ENCODE measurements at regions not wholly inside any gene's neighbourhood (a gene's known extent, or its start where the extent isn't known, plus 50 kb on each side); places are given as distances from the start of the nearest gene placed in this dataset.

GRCh38 chr17:37833237-37833859, 88.5 kb upstream of the HNF1B start:
- dilution Hi-C loops (cut with HindIII; ENCODE audit: low sequenced_read_pairs, unreplicated experiment): no loop called here
- no peak for ATAC-seq (ENCODE audit: low read depth)
- WGBS, 2 experiments (ENCODE audit: extremely low coverage in 2 of 2, insufficient read length in 1 of 2): 80% methylated on average over 1 of the region's 11 CpGs; no CpG with 5 or more reads in 1 of the 2 experiments

More at GRCh38 chr17:37833237-37833859, 88.5 kb upstream of the HNF1B start:
- Histone ChIP-seq H2BK20ac (ENCODE audit: low read depth, low read length) (no peak overlapping the region), H3K27me3 (ENCODE audit: control insufficient read depth, insufficient read depth, low read length) (peaks cover 8% of the 10 kb centered on the region), H4K8ac (ENCODE audit: low read depth in 2 of 2, low read length in 2 of 2) (no peak overlapping the region), H3K4me1 (ENCODE audit: control insufficient read depth, insufficient read depth, low read length) (peaks cover 9% of the 10 kb centered on the region), H3K4me2 (ENCODE audit: low read depth, low read length) (no peak overlapping the region), H3K4me3 (ENCODE audit: insufficient read depth, low read depth, low read length) (no peak overlapping the region), H3K36me3 (ENCODE audit: control insufficient read depth, insufficient read depth, low read length) (no peaks in the 10 kb centered on the region), H2AK9ac (replicated peaks; ENCODE audit: low read depth, low read length, poor library complexity) (no peak overlapping the region), H2BK5ac (ENCODE audit: low read depth, low read length, poor library complexity, severe bottlenecking) (no peak overlapping the region), H4K20me1 (ENCODE audit: insufficient read depth, low read length) (no peaks in the 10 kb centered on the region), H3K9ac (ENCODE audit: low read depth, low read length) (no peak overlapping the region), H3K27ac (ENCODE audit: insufficient read depth, low read length) (no peak overlapping the region), H3K14ac (replicated peaks; ENCODE audit: low read depth, low read length) (no peak overlapping the region), H2AFZ (replicated peaks; ENCODE audit: low read length, poor library complexity) (no peak overlapping the region), H3K4ac (ENCODE audit: low read depth, low read length) (no peak overlapping the region), H3K9me1 (ENCODE audit: insufficient read depth, low read length) (peaks cover 12% of the 10 kb centered on the region), H2BK120ac (ENCODE audit: low read depth, low read length) (no peak overlapping the region), H2AK5ac (ENCODE audit: low read depth, low read length) (no peak overlapping the region), H4K91ac (ENCODE audit: insufficient read depth, low read depth, low read length) (no peak overlapping the region), H4K5ac (ENCODE audit: low read depth, low read length) (no peak overlapping the region), H3K9me3 (ENCODE audit: control insufficient read depth, insufficient read depth, low read length) (no peaks in the 10 kb centered on the region), H3K23ac (ENCODE audit: low read depth, low read length) (no peak overlapping the region), H3K18ac (ENCODE audit: low read depth, low read length) (no peak overlapping the region), H2BK15ac (ENCODE audit: low read depth, low read length) (no peak overlapping the region), H3K79me1 (ENCODE audit: low read depth in 1 of 2, low read length in 2 of 2) (no peaks in the 10 kb centered on the region), H3K56ac (ENCODE audit: extremely low read depth, insufficient read depth, low read length) (no peak overlapping the region)
- no TSS peak for BruUV-seq (replicated peaks)
- DNase-seq: no peak
- CTCF ChIA-PET: no interaction called here
- POLR2A ChIA-PET (ENCODE audit: unreplicated experiment): no interaction called here
- intact Hi-C loops (cut with micrococcal nuclease) (no loop called here), in situ Hi-C loops (cut with MboI; ENCODE audit: low sequenced_read_pairs) (no loop called here)
- no peak for TF ChIP-seq CHD1 (IDR thresholded peaks at IDR 0.05; ENCODE audit: low read depth, low read length)
- TF ChIP-seq, protein P1, sequence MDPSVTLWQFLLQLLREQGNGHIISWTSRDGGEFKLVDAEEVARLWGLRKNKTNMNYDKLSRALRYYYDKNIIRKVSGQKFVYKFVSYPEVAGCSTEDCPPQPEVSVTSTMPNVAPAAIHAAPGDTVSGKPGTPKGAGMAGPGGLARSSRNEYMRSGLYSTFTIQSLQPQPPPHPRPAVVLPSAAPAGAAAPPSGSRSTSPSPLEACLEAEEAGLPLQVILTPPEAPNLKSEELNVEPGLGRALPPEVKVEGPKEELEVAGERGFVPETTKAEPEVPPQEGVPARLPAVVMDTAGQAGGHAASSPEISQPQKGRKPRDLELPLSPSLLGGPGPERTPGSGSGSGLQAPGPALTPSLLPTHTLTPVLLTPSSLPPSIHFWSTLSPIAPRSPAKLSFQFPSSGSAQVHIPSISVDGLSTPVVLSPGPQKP (IDR thresholded peaks at IDR 0.05; ENCODE audit: borderline replicate concordance, low read depth, low read length): no peak
- TF ChIP-seq MAZ (IDR thresholded peaks at IDR 0.05; ENCODE audit: borderline replicate concordance, low read depth, low read length): no peak
- TF ChIP-seq RAD21 (IDR thresholded peaks at IDR 0.05; ENCODE audit: low read length): no peak
- TF ChIP-seq SMC3 (IDR thresholded peaks at IDR 0.05; ENCODE audit: low read depth, low read length): no peak
- no peak for TF ChIP-seq MXI1 (IDR thresholded peaks at IDR 0.05; ENCODE audit: borderline replicate concordance, low read depth, low read length)
- TF ChIP-seq, protein P2, sequence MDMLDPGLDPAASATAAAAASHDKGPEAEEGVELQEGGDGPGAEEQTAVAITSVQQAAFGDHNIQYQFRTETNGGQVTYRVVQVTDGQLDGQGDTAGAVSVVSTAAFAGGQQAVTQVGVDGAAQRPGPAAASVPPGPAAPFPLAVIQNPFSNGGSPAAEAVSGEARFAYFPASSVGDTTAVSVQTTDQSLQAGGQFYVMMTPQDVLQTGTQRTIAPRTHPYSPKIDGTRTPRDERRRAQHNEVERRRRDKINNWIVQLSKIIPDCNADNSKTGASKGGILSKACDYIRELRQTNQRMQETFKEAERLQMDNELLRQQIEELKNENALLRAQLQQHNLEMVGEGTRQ (IDR thresholded peaks at IDR 0.05; ENCODE audit: low read depth, low read length): no peak
- TF ChIP-seq FOS (IDR thresholded peaks at IDR 0.05; ENCODE audit: low read depth, low read length): no peak
- TF ChIP-seq RCOR1 (IDR thresholded peaks at IDR 0.05; ENCODE audit: insufficient replicate concordance, low read length): no peak
- TF ChIP-seq CEBPB (IDR thresholded peaks at IDR 0.05; ENCODE audit: low read depth, low read length): no peak
- no peak for TF ChIP-seq RFX5 (IDR thresholded peaks at IDR 0.05; ENCODE audit: low read depth, low read length)
- TF ChIP-seq CTCF (conservative IDR thresholded peaks at IDR 0.05; ENCODE audit: low read depth, low read length): no peak
- TF ChIP-seq POLR2A (IDR thresholded peaks at IDR 0.05; ENCODE audit: low read depth, low read length): no peak
- TF ChIP-seq NFE2L2 (IDR thresholded peaks at IDR 0.05; ENCODE audit: low read depth, low read length): no peak
- TF ChIP-seq BHLHE40 (IDR thresholded peaks at IDR 0.05; ENCODE audit: low read depth, low read length): no peak
- no peak for TF ChIP-seq MAFK (IDR thresholded peaks at IDR 0.05; ENCODE audit: low read depth, low read length)
